H1 (cell line): ENCODE measurements at regions not wholly inside any gene's neighbourhood (a gene's known extent, or its start where the extent isn't known, plus 50 kb on each side); places are given as distances from the start of the nearest gene placed in this dataset.

Experiments
- CTCF ChIA-PET: fragments of 300-600 bp; sonication (Branson Sonifier 250); formaldehyde crosslinking; loops from one replicate; lab custom pipeline; 2021; ENCODE audit not compliant: partially characterized antibody; lab: Charles Lee
- POLR2A ChIA-PET: fragments of 300-600 bp; sonication (Branson Sonifier 250); formaldehyde crosslinking; loops from one replicate; lab custom pipeline; 2021; ENCODE audit warnings: inconsistent platforms; ENCODE audit not compliant: partially characterized antibody; lab: Charles Lee
- DNase-seq, 2 experiments: peaks; one replicate each; pipeline versions ENCODE4 v3.0.0 to v3.0.0-alpha.2; 2010 to 2022; ENCODE audit warnings: low spot score in 2 of 2, low read depth in 1 of 2, mixed read lengths in 1 of 2
- FAIRE-seq: peaks from 2 replicates; lab custom pipeline; 2011; peaks lifted over from hg19 to GRCh38; lab: Jason Lieb, UNC
- H2AFZ ChIP-seq: 2 replicates; pipeline ENCODE4 v1.8.1; 2012; ENCODE audit warnings: low read length, inconsistent platforms
- H2AK5ac ChIP-seq: 2 replicates; pipeline ENCODE4 v1.6.1; 2013; ENCODE audit warnings: low read depth, low read length
- H2BK120ac ChIP-seq: replicated peaks from 2 replicates; pipeline ENCODE3; 2013; ENCODE audit warnings: low read depth, low read length, inconsistent platforms
- H2BK12ac ChIP-seq: 2 replicates; pipeline ENCODE4 v1.6.1; 2013; ENCODE audit warnings: low read depth, low read length
- H2BK15ac ChIP-seq: 2 replicates; pipeline ENCODE4 v1.6.1; 2013; ENCODE audit warnings: low read length
- H2BK20ac ChIP-seq: 2 replicates; pipeline ENCODE4 v1.6.1; 2013; ENCODE audit warnings: low read length
- H2BK5ac ChIP-seq: 2 replicates; pipeline ENCODE4 v1.6.1; 2013; ENCODE audit warnings: low read depth, low read length
- H3K14ac ChIP-seq: 2 replicates; pipeline ENCODE4 v1.6.1; 2013; ENCODE audit warnings: inconsistent platforms; ENCODE audit not compliant: insufficient read length
- H3K18ac ChIP-seq: 2 replicates; pipeline ENCODE4 v1.6.1; 2013; ENCODE audit warnings: low read length; ENCODE audit errors: extremely low read depth
- H3K23ac ChIP-seq: 2 replicates; pipeline ENCODE4 v1.6.1; 2013; ENCODE audit warnings: inconsistent platforms; ENCODE audit not compliant: insufficient read length
- H3K23me2 ChIP-seq: 2 replicates; pipeline ENCODE4 v1.6.1; 2013; ENCODE audit warnings: low read depth, low read length
- H3K27ac ChIP-seq: 2 replicates; pipeline ENCODE4 v1.6.1; 2011; ENCODE audit warnings: low read depth, low read length, inconsistent platforms
- H3K27me3 ChIP-seq, 4 experiments: replicated peaks in 1 of 4; 1 replicate in 1 of 4; 2 replicates in 3 of 4; pipeline versions ENCODE4 v1.6.1 to v1.8.1; 2011 to 2013; ENCODE audit warnings: low read length in 3 of 4, mild to moderate bottlenecking in 3 of 4, inconsistent platforms in 2 of 4, mixed read lengths in 2 of 4, moderate library complexity in 1 of 4; ENCODE audit not compliant: control insufficient read depth in 3 of 4, insufficient read depth in 3 of 4; ENCODE audit errors: extremely low read depth in 1 of 4
- H3K36me3 ChIP-seq, 4 experiments: 2 replicates each; pipeline versions ENCODE4 v1.6.1 to v1.8.1; 2011 to 2013; ENCODE audit warnings: mild to moderate bottlenecking in 4 of 4, low read length in 3 of 4, moderate library complexity in 2 of 4, control low read depth in 1 of 4, inconsistent platforms in 1 of 4; ENCODE audit not compliant: insufficient read depth in 4 of 4, control insufficient read depth in 2 of 4
- H3K4ac ChIP-seq: replicated peaks from 2 replicates; pipeline ENCODE3; 2013; ENCODE audit warnings: low read length, low read depth, mixed read lengths, inconsistent platforms; ENCODE audit not compliant: insufficient read length
- H3K4me1 ChIP-seq, 4 experiments: replicated peaks in 1 of 4; 1 replicate in 1 of 4; 2 replicates in 3 of 4; pipeline versions ENCODE4 v1.6.1 to v1.8.1; 2011 to 2013; ENCODE audit warnings: low read length in 3 of 4, inconsistent platforms in 2 of 4, mixed read lengths in 1 of 4; ENCODE audit not compliant: insufficient read depth in 4 of 4, control insufficient read depth in 3 of 4
- H3K4me2 ChIP-seq, 2 experiments: 2 replicates each; pipeline versions ENCODE4 v1.6.1 to v1.8.1; 2011 to 2013; ENCODE audit warnings: low read depth in 2 of 2, low read length in 2 of 2, control low read depth in 1 of 2, inconsistent platforms in 1 of 2, mild to moderate bottlenecking in 1 of 2; ENCODE audit not compliant: insufficient read depth in 1 of 2
- H3K4me3 ChIP-seq, 4 experiments: fragments of 200-600, 300-600 bp in 1 of 4; sonication (generic), shearing (Covaris generic), sonication (Bioruptor Twin) in 1 of 4; 2 replicates each; pipeline versions ENCODE4 v1.5.1 to v1.8.1; 2011 to 2016; ENCODE audit warnings: low read length in 4 of 4, low read depth in 3 of 4, control low read depth in 2 of 4, inconsistent platforms in 2 of 4, mild to moderate bottlenecking in 2 of 4, mixed read lengths in 1 of 4, moderate library complexity in 1 of 4; ENCODE audit not compliant: insufficient read depth in 2 of 4; ENCODE audit errors: extremely low read depth in 1 of 4
- H3K56ac ChIP-seq: replicated peaks from 2 replicates; pipeline ENCODE3; 2013; ENCODE audit warnings: low read depth, mild to moderate bottlenecking, mixed read lengths, low read length, inconsistent platforms; ENCODE audit not compliant: insufficient read length
- H3K79me1 ChIP-seq: 2 replicates; pipeline ENCODE4 v1.6.1; 2013; ENCODE audit warnings: low read depth, low read length, control low read depth
- H3K79me2 ChIP-seq, 2 experiments: 2 replicates each; pipeline versions ENCODE4 v1.6.1 to v1.8.1; 2012 to 2013; ENCODE audit warnings: low read length in 2 of 2, mild to moderate bottlenecking in 2 of 2, inconsistent platforms in 1 of 2; ENCODE audit not compliant: insufficient read depth in 2 of 2, control insufficient read depth in 1 of 2
- H3K9ac ChIP-seq, 4 experiments: replicated peaks in 1 of 4; 1 replicate in 1 of 4; 2 replicates in 3 of 4; pipeline versions ENCODE4 v1.6.1 to v1.8.1; 2011 to 2013; ENCODE audit warnings: low read depth in 3 of 4, low read length in 3 of 4, control low read depth in 2 of 4, mild to moderate bottlenecking in 2 of 4, moderate library complexity in 2 of 4, inconsistent platforms in 1 of 4; ENCODE audit errors: extremely low read depth in 1 of 4
- H3K9me3 ChIP-seq, 2 experiments: 2 replicates each; pipeline versions ENCODE4 v1.6.1 to v1.8.1; 2012 to 2013; ENCODE audit warnings: mild to moderate bottlenecking in 2 of 2, moderate library complexity in 2 of 2, control low read depth in 1 of 2, inconsistent platforms in 1 of 2, low read depth in 1 of 2, low read length in 1 of 2, mixed read lengths in 1 of 2; ENCODE audit not compliant: insufficient read depth in 2 of 2
- H4K20me1 ChIP-seq, 2 experiments: replicated peaks in 1 of 2; 2 replicates each; pipeline versions ENCODE3 to v1.8.1; 2011 to 2013; ENCODE audit warnings: inconsistent platforms in 2 of 2, low read length in 2 of 2, mild to moderate bottlenecking in 1 of 2; ENCODE audit not compliant: insufficient read depth in 2 of 2, control insufficient read depth in 1 of 2
- H4K5ac ChIP-seq: 2 replicates; pipeline ENCODE4 v1.6.1; 2013; ENCODE audit warnings: low read length, low read depth, mixed read lengths, inconsistent platforms; ENCODE audit not compliant: insufficient read length
- H4K8ac ChIP-seq: 2 replicates; pipeline ENCODE4 v1.8.0; 2013; ENCODE audit warnings: mild to moderate bottlenecking, moderate library complexity, low read length, inconsistent platforms; ENCODE audit not compliant: insufficient read depth; ENCODE audit errors: extremely low read depth
- H4K91ac ChIP-seq: replicated peaks from 2 replicates; pipeline ENCODE3; 2013; ENCODE audit warnings: low read length, mixed read lengths, inconsistent platforms; ENCODE audit not compliant: insufficient read length
- ATF3 ChIP-seq: IDR thresholded peaks from 2 replicates; pipeline ENCODE4 v1.6.1; 2011; ENCODE audit warnings: low read depth, mild to moderate bottlenecking, low read length; ENCODE audit not compliant: insufficient read depth
- GABPA ChIP-seq: IDR thresholded peaks from 2 replicates; pipeline ENCODE4 v1.6.1; 2011; ENCODE audit warnings: mild to moderate bottlenecking, low read length, moderate library complexity, borderline replicate concordance; ENCODE audit not compliant: insufficient read depth
- USF2 ChIP-seq: IDR thresholded peaks from 2 replicates; pipeline ENCODE4 v1.6.1; 2011; ENCODE audit warnings: low read length, improper control_type of control experiment
- YY1 ChIP-seq: IDR thresholded peaks from 2 replicates; pipeline ENCODE4 v1.6.1; 2011; ENCODE audit warnings: low read depth, mild to moderate bottlenecking, low read length
- WGBS, 2 experiments: shearing (Covaris generic) in 1 of 2; methylation state at CpG; one replicate each; pipeline versions ENCODE4 v1.1.6 to v1.1.7; 2013 to 2015; ENCODE audit warnings: low lambda C conversion rate in 2 of 2, mixed read lengths in 2 of 2, inconsistent platforms in 1 of 2, low coverage in 1 of 2, missing lambda C conversion rate in 1 of 2; ENCODE audit not compliant: insufficient replicate concordance in 2 of 2, insufficient coverage in 1 of 2, insufficient read length in 1 of 2; ENCODE audit errors: extremely low coverage in 1 of 2, missing lambda C conversion rate in 1 of 2; 5-methylcytosine and 5-hydroxymethylcytosine counted together

GRCh38 chr1:193435781-193436180, 249.4 kb upstream of the B3GALT2 start:
- no peak overlapping the region for H3K9ac ChIP-seq
- no peaks in the 10 kb centered on the region for H3K36me3 ChIP-seq

More at GRCh38 chr1:193435781-193436180, 249.4 kb upstream of the B3GALT2 start:
- Histone ChIP-seq H3K9me3 (peaks cover 24 to 25% of the 10 kb centered on the region in 2 experiments), H3K4me3 (no peak overlapping the region), H3K79me1 (no peaks in the 10 kb centered on the region), H2AK5ac (no peak overlapping the region), H3K27ac (no peak overlapping the region), H2AFZ (no peak overlapping the region), H3K4me1 (no peaks in the 10 kb centered on the region), H3K14ac (no peak overlapping the region), H3K23ac (no peak overlapping the region), H3K23me2 (no peaks in the 10 kb centered on the region), H4K91ac (no peak overlapping the region), H3K79me2 (no peaks in the 10 kb centered on the region), H2BK20ac (no peak overlapping the region), H3K4me2 (no peak overlapping the region), H3K27me3 (no peaks in the 10 kb centered on the region), H4K8ac (no peak overlapping the region), H4K20me1 (no peaks in the 10 kb centered on the region), H3K4ac (no peak overlapping the region), H2BK5ac (no peak overlapping the region), H2BK15ac (no peak overlapping the region), H3K56ac (no peak overlapping the region), H2BK120ac (no peak overlapping the region), H3K18ac (no peak overlapping the region), H2BK12ac (no peak overlapping the region), H4K5ac (no peak overlapping the region)
- TF ChIP-seq YY1: no peak
- no peak for TF ChIP-seq GABPA
- TF ChIP-seq USF2: no peak
- TF ChIP-seq ATF3: no peak
- ChIA-PET CTCF (no interaction called here), POLR2A (no interaction called here)
- no peak for DNase-seq
- WGBS, 2 experiments: 84% methylated on average over 1 of the region's 1 CpG; no CpG with 5 or more reads in 1 of the 2 experiments
- no peak for FAIRE-seq
